ENCODE measurements at regions not wholly inside any gene's neighbourhood (a gene's known extent, or its start where the extent isn't known, plus 50 kb on each side); places are given as distances from the start of the nearest gene placed in this dataset.

DNA sequence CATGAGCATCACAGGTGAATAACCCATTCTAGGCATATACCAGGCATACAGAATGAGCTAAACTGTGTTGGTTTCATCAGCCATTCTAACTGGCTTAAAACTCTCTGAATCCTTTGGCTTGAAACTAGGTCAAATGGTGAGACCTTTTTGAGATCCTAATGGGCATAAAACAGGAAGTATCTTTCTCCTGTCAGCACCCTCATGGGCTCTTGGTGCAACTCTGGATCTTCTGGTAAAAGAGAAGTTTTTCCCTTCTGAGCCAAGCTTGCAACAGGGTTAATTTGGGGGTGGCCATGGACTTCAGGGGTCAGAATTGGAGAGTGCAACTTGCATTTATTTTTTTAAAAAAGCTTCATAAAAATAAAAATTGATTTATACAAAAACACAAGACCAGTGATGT, 67.9 kb upstream of the GRAMD1B start:
- TF ChIP-seq, protein P1, sequence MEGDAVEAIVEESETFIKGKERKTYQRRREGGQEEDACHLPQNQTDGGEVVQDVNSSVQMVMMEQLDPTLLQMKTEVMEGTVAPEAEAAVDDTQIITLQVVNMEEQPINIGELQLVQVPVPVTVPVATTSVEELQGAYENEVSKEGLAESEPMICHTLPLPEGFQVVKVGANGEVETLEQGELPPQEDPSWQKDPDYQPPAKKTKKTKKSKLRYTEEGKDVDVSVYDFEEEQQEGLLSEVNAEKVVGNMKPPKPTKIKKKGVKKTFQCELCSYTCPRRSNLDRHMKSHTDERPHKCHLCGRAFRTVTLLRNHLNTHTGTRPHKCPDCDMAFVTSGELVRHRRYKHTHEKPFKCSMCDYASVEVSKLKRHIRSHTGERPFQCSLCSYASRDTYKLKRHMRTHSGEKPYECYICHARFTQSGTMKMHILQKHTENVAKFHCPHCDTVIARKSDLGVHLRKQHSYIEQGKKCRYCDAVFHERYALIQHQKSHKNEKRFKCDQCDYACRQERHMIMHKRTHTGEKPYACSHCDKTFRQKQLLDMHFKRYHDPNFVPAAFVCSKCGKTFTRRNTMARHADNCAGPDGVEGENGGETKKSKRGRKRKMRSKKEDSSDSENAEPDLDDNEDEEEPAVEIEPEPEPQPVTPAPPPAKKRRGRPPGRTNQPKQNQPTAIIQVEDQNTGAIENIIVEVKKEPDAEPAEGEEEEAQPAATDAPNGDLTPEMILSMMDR (IDR thresholded peaks at IDR 0.05; ENCODE audit: borderline replicate concordance, extremely low read depth, insufficient read depth) = no peak
- Histone ChIP-seq H3K9ac (ENCODE audit: low read length in 3 of 3) (no peak overlapping the region), H3K4me3 (ENCODE audit: low read length in 3 of 3) (no peak overlapping the region), H3K27ac (ENCODE audit: low read depth in 2 of 2, low read length in 2 of 2) (no peak overlapping the region), H3K9me3 (ENCODE audit: control insufficient read depth in 2 of 3, insufficient read depth in 1 of 3, low read length in 3 of 3) (no peaks in the 10 kb centered on the region), H3K4me1 (ENCODE audit: control insufficient read depth in 2 of 3, insufficient read depth in 2 of 3, low read depth in 1 of 3, low read length in 3 of 3) (peaks cover 0 to 3% (median 0%) of the 10 kb centered on the region in 3 donors), H3K36me3 (ENCODE audit: control insufficient read depth in 2 of 3, insufficient read depth in 3 of 3, low read length in 3 of 3) (no peaks in the 10 kb centered on the region), H3K27me3 (ENCODE audit: control insufficient read depth, insufficient read depth, low read length) (peaks cover 5% of the 10 kb centered on the region)
- intact Hi-C loops (cut with DNase I) = no loop called here
- no peak for FAIRE-seq
- DNase-seq = no peak

DNA sequence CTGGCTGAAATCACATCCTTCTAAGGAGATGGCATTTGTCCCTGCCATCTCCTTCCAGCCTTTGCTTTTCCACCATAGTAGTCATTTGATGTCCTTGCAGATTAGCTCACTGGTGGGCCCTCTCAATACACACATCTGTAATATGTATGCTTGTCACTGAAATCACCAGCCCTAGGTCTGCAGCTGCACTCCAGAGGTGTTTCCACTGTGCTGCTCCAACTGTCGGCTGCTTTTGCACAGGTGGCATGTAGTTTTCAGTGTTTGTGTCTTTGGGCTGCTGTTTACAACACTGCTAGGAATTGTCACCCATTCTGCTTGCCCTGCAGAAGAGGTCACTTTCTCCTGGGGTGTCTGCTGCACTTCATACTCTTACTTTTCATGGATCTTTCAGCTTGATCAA, 69.0 kb upstream of the GRAMD1B start:
- H3K36me3 ChIP-seq (ENCODE audit: control insufficient read depth in 2 of 3, insufficient read depth in 3 of 3, low read length in 3 of 3) = no peaks in the 10 kb centered on the region
- no peak overlapping the region for H3K4me3 ChIP-seq (ENCODE audit: low read length in 3 of 3)
- H3K27ac ChIP-seq (ENCODE audit: low read depth in 2 of 2, low read length in 2 of 2) = no peak overlapping the region

DNA sequence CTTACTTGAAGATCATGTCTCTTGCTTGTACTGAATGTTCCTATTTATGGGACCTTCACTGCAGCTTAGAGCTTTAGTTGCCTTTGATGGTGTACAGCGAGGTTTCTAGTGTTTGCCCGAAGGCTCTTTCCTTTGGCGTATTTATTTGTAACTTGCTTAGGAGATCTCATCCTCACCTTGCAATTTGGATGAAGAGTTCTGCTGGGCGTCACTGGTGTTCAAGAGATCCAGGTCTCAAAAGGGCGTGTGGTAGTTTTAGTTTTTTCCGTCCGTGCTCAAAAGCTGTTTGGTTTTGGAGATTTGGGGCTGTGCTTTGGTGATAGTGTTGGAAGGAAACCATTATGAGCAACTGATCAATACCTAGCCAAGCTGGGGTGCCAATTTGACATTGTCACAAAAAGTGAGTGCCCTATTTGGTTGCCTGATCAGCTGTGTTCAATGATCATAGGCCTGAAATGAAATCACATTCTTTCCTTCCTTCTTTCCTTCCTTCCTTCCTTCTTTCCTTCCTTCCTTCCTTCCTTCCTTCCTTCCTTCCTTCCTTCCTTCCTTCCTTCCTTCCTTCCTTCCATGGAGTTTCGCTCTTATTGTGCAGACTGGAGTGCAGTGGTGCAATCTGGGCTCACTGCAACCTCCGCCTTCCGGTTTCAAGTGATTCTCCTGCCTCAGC, 69.7 kb upstream of the GRAMD1B start:
- peaks cover 0 to 3% (median 0%) of the 10 kb centered on the region in 3 donors for H3K4me1 ChIP-seq (ENCODE audit: control insufficient read depth in 2 of 3, insufficient read depth in 2 of 3, low read depth in 1 of 3, low read length in 3 of 3)
- no peak overlapping the region for H3K4me3 ChIP-seq (ENCODE audit: low read length in 3 of 3)
- TF ChIP-seq, protein P1 (IDR thresholded peaks at IDR 0.05; ENCODE audit: borderline replicate concordance, extremely low read depth, insufficient read depth) = no peak
- no peak for FAIRE-seq
- H3K9me3 ChIP-seq (ENCODE audit: control insufficient read depth in 2 of 3, insufficient read depth in 1 of 3, low read length in 3 of 3) = no peaks in the 10 kb centered on the region
- no peak overlapping the region for H3K9ac ChIP-seq (ENCODE audit: low read length in 3 of 3)
- peaks cover 5% of the 10 kb centered on the region for H3K27me3 ChIP-seq (ENCODE audit: control insufficient read depth, insufficient read depth, low read length)
- H3K36me3 ChIP-seq (ENCODE audit: control insufficient read depth in 2 of 3, insufficient read depth in 3 of 3, low read length in 3 of 3) = no peaks in the 10 kb centered on the region
- intact Hi-C loops (cut with DNase I) = no loop called here
- no peak overlapping the region for H3K27ac ChIP-seq (ENCODE audit: low read depth in 2 of 2, low read length in 2 of 2)
- DNase-seq = no peak

More for the DNA sequence above, 69.0 kb upstream of the GRAMD1B start:
- TF ChIP-seq, protein P1 (IDR thresholded peaks at IDR 0.05; ENCODE audit: borderline replicate concordance, extremely low read depth, insufficient read depth) = no peak
- no peaks in the 10 kb centered on the region for H3K9me3 ChIP-seq (ENCODE audit: control insufficient read depth in 2 of 3, insufficient read depth in 1 of 3, low read length in 3 of 3)
- H3K9ac ChIP-seq (ENCODE audit: low read length in 3 of 3) = no peak overlapping the region
- H3K27me3 ChIP-seq (ENCODE audit: control insufficient read depth, insufficient read depth, low read length) = peaks cover 5% of the 10 kb centered on the region
- peaks cover 0 to 3% (median 0%) of the 10 kb centered on the region in 3 donors for H3K4me1 ChIP-seq (ENCODE audit: control insufficient read depth in 2 of 3, insufficient read depth in 2 of 3, low read depth in 1 of 3, low read length in 3 of 3)
- intact Hi-C loops (cut with DNase I) = no loop called here
- no peak for DNase-seq
- no peak for FAIRE-seq
